Colonic mucosa (tissue), 4 donors: ENCODE measurements at regions not wholly inside any gene's neighbourhood (a gene's known extent, or its start where the extent isn't known, plus 50 kb on each side); places are given as distances from the start of the nearest gene placed in this dataset.

ENCODE experiments used
- DNase-seq: peaks from one replicate; pipeline ENCODE4 v3.0.0-alpha.2; 2020
- H3K27ac ChIP-seq: fragments of 200-600 bp; one replicate; pipeline ENCODE4 v1.8.0; 2021
- H3K27me3 ChIP-seq: fragments of 200-600 bp; one replicate; pipeline ENCODE4 v1.8.0; 2021
- H3K36me3 ChIP-seq: fragments of 200-600 bp; one replicate; pipeline ENCODE4 v1.8.0; 2021
- H3K4me1 ChIP-seq: fragments of 200-600 bp; one replicate; pipeline ENCODE4 v1.8.0; 2021; ENCODE audit warnings: mild to moderate bottlenecking
- H3K4me3 ChIP-seq: fragments of 200-600 bp; one replicate; pipeline ENCODE4 v1.8.0; 2021
- H3K9ac ChIP-seq, 2 donors: one replicate each; pipeline ENCODE4 v1.7.0; 2013; ENCODE audit warnings: control low read depth in 2 of 2, low read depth in 2 of 2, low read length in 2 of 2
- H3K9me3 ChIP-seq: fragments of 200-600 bp; one replicate; pipeline ENCODE4 v1.8.0; 2021
- intact Hi-C: fragments of 100-400 bp; cut with DNase I; formaldehyde crosslinking; loops from one replicate; pipeline ENCODE4 v1.14.1; 2022
- TF ChIP-seq, protein P1 (sequence below): fragments of 200-600 bp; IDR thresholded peaks from one replicate; pipeline ENCODE4 v1.8.0; 2022; ENCODE audit warnings: antibody characterized with exemption, mild to moderate bottlenecking
- donor health status: healthy.
- donor health status: DM: no; HTN: no; CAD: no.
- donor health status: DM: no; HTN: no; CAD: no.

- intact Hi-C loops = no loop called here
- Histone ChIP-seq H3K27me3 (no peaks in the 10 kb centered on the region), H3K4me3 (no peak overlapping the region), H3K36me3 (no peaks in the 10 kb centered on the region), H3K9me3 (no peaks in the 10 kb centered on the region), H3K9ac (no peak overlapping the region), H3K4me1 (no peaks in the 10 kb centered on the region), H3K27ac (no peak overlapping the region)
- TF ChIP-seq, protein P1, sequence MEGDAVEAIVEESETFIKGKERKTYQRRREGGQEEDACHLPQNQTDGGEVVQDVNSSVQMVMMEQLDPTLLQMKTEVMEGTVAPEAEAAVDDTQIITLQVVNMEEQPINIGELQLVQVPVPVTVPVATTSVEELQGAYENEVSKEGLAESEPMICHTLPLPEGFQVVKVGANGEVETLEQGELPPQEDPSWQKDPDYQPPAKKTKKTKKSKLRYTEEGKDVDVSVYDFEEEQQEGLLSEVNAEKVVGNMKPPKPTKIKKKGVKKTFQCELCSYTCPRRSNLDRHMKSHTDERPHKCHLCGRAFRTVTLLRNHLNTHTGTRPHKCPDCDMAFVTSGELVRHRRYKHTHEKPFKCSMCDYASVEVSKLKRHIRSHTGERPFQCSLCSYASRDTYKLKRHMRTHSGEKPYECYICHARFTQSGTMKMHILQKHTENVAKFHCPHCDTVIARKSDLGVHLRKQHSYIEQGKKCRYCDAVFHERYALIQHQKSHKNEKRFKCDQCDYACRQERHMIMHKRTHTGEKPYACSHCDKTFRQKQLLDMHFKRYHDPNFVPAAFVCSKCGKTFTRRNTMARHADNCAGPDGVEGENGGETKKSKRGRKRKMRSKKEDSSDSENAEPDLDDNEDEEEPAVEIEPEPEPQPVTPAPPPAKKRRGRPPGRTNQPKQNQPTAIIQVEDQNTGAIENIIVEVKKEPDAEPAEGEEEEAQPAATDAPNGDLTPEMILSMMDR = no peak
- no peak for DNase-seq
Observed at GRCh38 chr2:163259489-163259888, 420.9 kb upstream of the KCNH7 start.

- no peaks in the 10 kb centered on the region for H3K27me3 ChIP-seq
- no peak overlapping the region for H3K27ac ChIP-seq
- H3K9me3 ChIP-seq = no peaks in the 10 kb centered on the region
- no peak overlapping the region for H3K9ac ChIP-seq
- intact Hi-C loops = no loop called here
- DNase-seq = no peak
- H3K36me3 ChIP-seq = no peaks in the 10 kb centered on the region
- no peaks in the 10 kb centered on the region for H3K4me1 ChIP-seq
- no peak overlapping the region for H3K4me3 ChIP-seq
- TF ChIP-seq, protein P1 = no peak
Observed at GRCh38 chr2:163255086-163255485, 416.5 kb upstream of the KCNH7 start.

DNA sequence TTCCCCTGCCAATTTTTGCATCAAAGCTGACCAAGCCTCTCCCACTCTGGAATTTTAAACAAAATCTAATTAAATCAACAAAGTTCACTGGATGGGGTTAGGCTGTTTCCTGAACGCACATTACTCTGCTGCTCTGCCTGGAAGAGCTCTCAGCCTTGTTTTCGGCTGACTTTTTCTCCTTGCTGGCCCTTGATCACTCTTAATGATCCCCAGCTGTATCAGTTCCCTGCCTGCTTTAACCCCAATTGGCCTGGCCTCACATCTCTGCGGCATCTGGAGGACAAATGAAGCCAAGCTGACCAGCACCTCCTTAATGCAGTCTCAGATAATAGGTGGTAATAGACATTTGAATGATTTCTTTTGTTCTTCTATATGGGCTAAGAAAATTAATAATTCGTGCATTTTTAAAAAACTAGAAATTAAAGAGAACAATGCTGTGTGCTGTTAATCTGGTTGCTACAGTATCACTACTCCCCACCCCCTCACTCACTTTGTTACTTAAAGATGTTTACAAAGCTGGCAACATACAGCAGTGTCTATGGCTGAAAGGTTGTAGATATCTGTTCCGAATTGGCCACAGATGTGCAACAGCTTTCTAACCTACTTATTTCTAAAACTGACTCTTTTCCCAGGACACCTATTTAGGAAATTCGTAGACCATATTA, 415.2 kb upstream of the KCNH7 start:
- no peak overlapping the region for H3K4me3 ChIP-seq
- intact Hi-C loops = no loop called here
- TF ChIP-seq, protein P1 = no peak
- H3K27ac ChIP-seq = no peak overlapping the region
- no peak overlapping the region for H3K9ac ChIP-seq
- no peaks in the 10 kb centered on the region for H3K36me3 ChIP-seq
- H3K4me1 ChIP-seq = no peaks in the 10 kb centered on the region
- no peaks in the 10 kb centered on the region for H3K9me3 ChIP-seq
- DNase-seq = no peak
- H3K27me3 ChIP-seq = no peaks in the 10 kb centered on the region

GRCh38 chr2:163252199-163252598, 413.6 kb upstream of the KCNH7 start:
- DNase-seq = no peak
- Histone ChIP-seq H3K36me3 (no peaks in the 10 kb centered on the region), H3K27ac (no peak overlapping the region), H3K9ac (no peak overlapping the region), H3K9me3 (no peaks in the 10 kb centered on the region), H3K4me3 (no peak overlapping the region), H3K4me1 (no peaks in the 10 kb centered on the region), H3K27me3 (no peaks in the 10 kb centered on the region)
- intact Hi-C loops = no loop called here
- TF ChIP-seq, protein P1 = no peak

- H3K9ac ChIP-seq = no peak overlapping the region
- no peak overlapping the region for H3K4me3 ChIP-seq
- TF ChIP-seq, protein P1 = no peak
- H3K27me3 ChIP-seq = no peaks in the 10 kb centered on the region
- DNase-seq = no peak
- H3K4me1 ChIP-seq = no peaks in the 10 kb centered on the region
- H3K27ac ChIP-seq = no peak overlapping the region
- intact Hi-C loops = no loop called here
- no peaks in the 10 kb centered on the region for H3K9me3 ChIP-seq
- H3K36me3 ChIP-seq = no peaks in the 10 kb centered on the region
Observed at GRCh38 chr2:163248376-163249253, 410.0 kb upstream of the KCNH7 start.
